DMS 273 (cell line): ENCODE measurements at regions not wholly inside any gene's neighbourhood (a gene's known extent, or its start where the extent isn't known, plus 50 kb on each side); places are given as distances from the start of the nearest gene placed in this dataset.
A peak's percentile ranks its signal among the peaks of the same experiment; 100 is the strongest.

Experiments
- DNase-seq: peaks from one replicate; lab custom pipeline; 2025; ENCODE audit not compliant: unreplicated experiment; lab: John Stamatoyannopoulos, UW

GRCh38 chr12:24069532-24070395, 120.3 kb upstream of the SOX5 start:
- peak; percentile 30 for DNase-seq

GRCh38 chr12:24066865-24067264, 117.4 kb upstream of the SOX5 start:
- peak; percentile 14 for DNase-seq

GRCh38 chr12:24066097-24066496, 116.6 kb upstream of the SOX5 start:
- DNase-seq, result no peak

GRCh38 chr12:24062642-24063245, 113.3 kb upstream of the SOX5 start:
- DNase-seq, result no peak

GRCh38 chr12:24060089-24060488, 110.6 kb upstream of the SOX5 start:
- no peak for DNase-seq

GRCh38 chr12:24057920-24058476, 108.5 kb upstream of the SOX5 start:
- peak; percentile 3 for DNase-seq

GRCh38 chr12:24055747-24056146, 106.3 kb upstream of the SOX5 start:
- DNase-seq, result no peak

GRCh38 chr12:24054416-24054815, 104.9 kb upstream of the SOX5 start:
- DNase-seq, result no peak

GRCh38 chr12:24049728-24050127, 100.3 kb upstream of the SOX5 start:
- DNase-seq, result peak; percentile 63

GRCh38 chr12:24049101-24049500, 99.6 kb upstream of the SOX5 start:
- DNase-seq, result no peak

- DNase-seq, result no peak
Measured at GRCh38 chr12:24048446-24048845, 99.0 kb upstream of the SOX5 start.

- no peak for DNase-seq
Measured at GRCh38 chr12:24047326-24047725, 97.9 kb upstream of the SOX5 start.

GRCh38 chr12:24045816-24046257, 96.4 kb upstream of the SOX5 start:
- no peak for DNase-seq

GRCh38 chr12:24044941-24045703, 95.7 kb upstream of the SOX5 start:
- DNase-seq, result no peak

- DNase-seq, result no peak
Measured at GRCh38 chr12:24042651-24043050, 93.2 kb upstream of the SOX5 start.

GRCh38 chr12:24039113-24039525, 89.6 kb upstream of the SOX5 start:
- DNase-seq, result no peak

- no peak for DNase-seq
Measured at GRCh38 chr12:24038211-24038997, 88.9 kb upstream of the SOX5 start.

GRCh38 chr12:24036438-24037216, 87.2 kb upstream of the SOX5 start:
- no peak for DNase-seq

- no peak for DNase-seq
Measured at GRCh38 chr12:24034894-24035293, 85.4 kb upstream of the SOX5 start.

- no peak for DNase-seq
Measured at GRCh38 chr12:24034160-24034559, 84.7 kb upstream of the SOX5 start.
